ENCODE measurements at regions not wholly inside any gene's neighbourhood (a gene's known extent, or its start where the extent isn't known, plus 50 kb on each side); places are given as distances from the start of the nearest gene placed in this dataset.

- POLR2A ChIA-PET (ENCODE audit: partially characterized antibody) = no interaction called here
Observed at GRCh38 chr13:110978390-110978789, 63.5 kb upstream of the ANKRD10 start.

More at GRCh38 chr13:110978390-110978789, 63.5 kb upstream of the ANKRD10 start:
- Histone ChIP-seq H3K23ac (ENCODE audit: insufficient read length) (no peak overlapping the region), H3K9ac (replicated peaks in 1 of 4; ENCODE audit: extremely low read depth in 1 of 4, low read depth in 3 of 4, low read length in 3 of 4) (no peak overlapping the region), H3K4ac (replicated peaks; ENCODE audit: insufficient read length, low read depth, low read length) (peak overlapping the region; percentile 63), H2BK5ac (ENCODE audit: low read depth, low read length) (no peak overlapping the region), H3K4me2 (ENCODE audit: insufficient read depth in 1 of 2, low read depth in 2 of 2, low read length in 2 of 2) (no peak overlapping the region), H3K27ac (ENCODE audit: low read depth, low read length) (no peak overlapping the region), H3K9me3 (ENCODE audit: insufficient read depth in 2 of 2, low read depth in 1 of 2, low read length in 1 of 2) (no peaks in the 10 kb centered on the region), H4K5ac (ENCODE audit: insufficient read length, low read depth, low read length) (no peak overlapping the region), H3K36me3 (ENCODE audit: control insufficient read depth in 2 of 4, insufficient read depth in 4 of 4, low read length in 3 of 4) (no peaks in the 10 kb centered on the region), H4K8ac (ENCODE audit: extremely low read depth, insufficient read depth, low read length) (no peak overlapping the region), H3K56ac (replicated peaks; ENCODE audit: insufficient read length, low read depth, low read length) (no peak overlapping the region), H2BK20ac (ENCODE audit: low read length) (no peak overlapping the region), H2AK5ac (ENCODE audit: low read depth, low read length) (no peak overlapping the region), H4K91ac (replicated peaks; ENCODE audit: insufficient read length, low read length) (no peak overlapping the region), H3K14ac (ENCODE audit: insufficient read length) (no peak overlapping the region), H3K4me1 (replicated peaks in 1 of 4; ENCODE audit: control insufficient read depth in 3 of 4, insufficient read depth in 4 of 4, low read length in 3 of 4) (no peaks in the 10 kb centered on the region), H3K18ac (ENCODE audit: extremely low read depth, low read length) (no peak overlapping the region), H2AFZ (ENCODE audit: low read length) (no peak overlapping the region), H3K79me2 (ENCODE audit: control insufficient read depth in 1 of 2, insufficient read depth in 2 of 2, low read length in 2 of 2) (no peaks in the 10 kb centered on the region), H3K23me2 (ENCODE audit: low read depth, low read length) (no peaks in the 10 kb centered on the region), H3K79me1 (ENCODE audit: low read depth, low read length) (no peaks in the 10 kb centered on the region), H2BK12ac (ENCODE audit: low read depth, low read length) (no peak overlapping the region), H4K20me1 (replicated peaks in 1 of 2; ENCODE audit: control insufficient read depth in 1 of 2, insufficient read depth in 2 of 2, low read length in 2 of 2) (no peaks in the 10 kb centered on the region), H2BK120ac (replicated peaks; ENCODE audit: low read depth, low read length) (no peak overlapping the region), H2BK15ac (ENCODE audit: low read length) (no peak overlapping the region), H3K27me3 (replicated peaks in 1 of 4; ENCODE audit: control insufficient read depth in 3 of 4, extremely low read depth in 1 of 4, insufficient read depth in 3 of 4, low read length in 3 of 4) (no peaks in the 10 kb centered on the region), H3K4me3 (ENCODE audit: extremely low read depth in 1 of 4, insufficient read depth in 2 of 4, low read depth in 3 of 4, low read length in 4 of 4) (no peak overlapping the region)
- DNase-seq (ENCODE audit: low read depth in 1 of 2, low spot score in 2 of 2) (no peak), FAIRE-seq (no peak)
- CTCF ChIA-PET (ENCODE audit: partially characterized antibody) = no interaction called here
- no peak for TF ChIP-seq MAFK (IDR thresholded peaks at IDR 0.05; ENCODE audit: low read depth, low read length)
- TF ChIP-seq SP4 (IDR thresholded peaks at IDR 0.05; ENCODE audit: low read length) = no peak
- no peak for TF ChIP-seq FOSL1 (IDR thresholded peaks at IDR 0.05; ENCODE audit: insufficient read depth, low read depth, low read length)
- TF ChIP-seq POLR2AphosphoS5 (IDR thresholded peaks at IDR 0.05; ENCODE audit: low read depth, low read length) = no peak
- no peak for TF ChIP-seq SAP30 (IDR thresholded peaks at IDR 0.05; ENCODE audit: insufficient read depth, insufficient replicate concordance, low read length)
- TF ChIP-seq BACH1 (IDR thresholded peaks at IDR 0.05; ENCODE audit: low read length) = no peak
- no peak for TF ChIP-seq MAX (IDR thresholded peaks at IDR 0.05)

Data from H1 (cell line).